ENCODE measurements at regions not wholly inside any gene's neighbourhood (a gene's known extent, or its start where the extent isn't known, plus 50 kb on each side); places are given as distances from the start of the nearest gene placed in this dataset.

- Histone ChIP-seq H3K9me3 (no peaks in the 10 kb centered on the region), H3K27ac (no peak overlapping the region), H3K4me1 (no peaks in the 10 kb centered on the region), H3K4me3 (no peak overlapping the region), H3K36me3 (no peaks in the 10 kb centered on the region), H3K27me3 (no peaks in the 10 kb centered on the region)
- no peak for DNase-seq (ENCODE audit: extremely low spot score in 2 of 2)
- intact Hi-C loops (cut with DNase I), result no loop called here
- TF ChIP-seq CTCF (IDR thresholded peaks at IDR 0.05) (no peak), POLR2A (IDR thresholded peaks at IDR 0.05) (no peak), POLR2AphosphoS5 (IDR thresholded peaks at IDR 0.05; ENCODE audit: insufficient read depth in 1 of 2, low read depth in 1 of 2) (no peak)
Observed at GRCh38 chr12:19998961-19999804, 369.2 kb upstream of the PDE3A start.

GRCh38 chr12:19999805-20000138 is 368.6 kb upstream of the PDE3A start:
- Histone ChIP-seq H3K4me3 (no peak overlapping the region), H3K36me3 (no peaks in the 10 kb centered on the region), H3K27ac (no peak overlapping the region), H3K4me1 (no peaks in the 10 kb centered on the region), H3K27me3 (no peaks in the 10 kb centered on the region), H3K9me3 (no peaks in the 10 kb centered on the region)
- no peak for DNase-seq (ENCODE audit: extremely low spot score in 2 of 2)
- intact Hi-C loops (cut with DNase I), result no loop called here
- no peak for TF ChIP-seq CTCF (IDR thresholded peaks at IDR 0.05)
- no peak for TF ChIP-seq POLR2A (IDR thresholded peaks at IDR 0.05)
- no peak for TF ChIP-seq POLR2AphosphoS5 (IDR thresholded peaks at IDR 0.05; ENCODE audit: insufficient read depth in 1 of 2, low read depth in 1 of 2)

- H3K4me3 ChIP-seq, result no peak overlapping the region
- no peak for TF ChIP-seq POLR2AphosphoS5 (IDR thresholded peaks at IDR 0.05; ENCODE audit: insufficient read depth in 1 of 2, low read depth in 1 of 2)
- TF ChIP-seq CTCF (IDR thresholded peaks at IDR 0.05), result no peak
- TF ChIP-seq POLR2A (IDR thresholded peaks at IDR 0.05), result no peak
- H3K36me3 ChIP-seq, result no peaks in the 10 kb centered on the region
- H3K27me3 ChIP-seq, result no peaks in the 10 kb centered on the region
- no peak overlapping the region for H3K27ac ChIP-seq
- no peaks in the 10 kb centered on the region for H3K4me1 ChIP-seq
- H3K9me3 ChIP-seq, result no peaks in the 10 kb centered on the region
- intact Hi-C loops (cut with DNase I), result no loop called here
- DNase-seq (ENCODE audit: extremely low spot score in 2 of 2), result no peak
Observed at GRCh38 chr12:20000229-20000849, 368.0 kb upstream of the PDE3A start.

- Histone ChIP-seq H3K9me3 (no peaks in the 10 kb centered on the region), H3K4me1 (no peaks in the 10 kb centered on the region), H3K27me3 (no peaks in the 10 kb centered on the region), H3K4me3 (no peak overlapping the region), H3K36me3 (no peaks in the 10 kb centered on the region), H3K27ac (no peak overlapping the region)
- TF ChIP-seq POLR2AphosphoS5 (IDR thresholded peaks at IDR 0.05; ENCODE audit: insufficient read depth in 1 of 2, low read depth in 1 of 2), result no peak
- no peak for TF ChIP-seq POLR2A (IDR thresholded peaks at IDR 0.05)
- no peak for TF ChIP-seq CTCF (IDR thresholded peaks at IDR 0.05)
- no peak for DNase-seq (ENCODE audit: extremely low spot score in 2 of 2)
- intact Hi-C loops (cut with DNase I), result no loop called here
Observed at GRCh38 chr12:20003252-20003651, 365.1 kb upstream of the PDE3A start.

- intact Hi-C loops (cut with DNase I), result no loop called here
- no peak for DNase-seq (ENCODE audit: extremely low spot score in 2 of 2)
- H3K4me1 ChIP-seq, result no peaks in the 10 kb centered on the region
- no peak overlapping the region for H3K4me3 ChIP-seq
- no peaks in the 10 kb centered on the region for H3K36me3 ChIP-seq
- H3K27me3 ChIP-seq, result no peaks in the 10 kb centered on the region
- no peaks in the 10 kb centered on the region for H3K9me3 ChIP-seq
- no peak overlapping the region for H3K27ac ChIP-seq
- TF ChIP-seq POLR2AphosphoS5 (IDR thresholded peaks at IDR 0.05; ENCODE audit: insufficient read depth in 1 of 2, low read depth in 1 of 2) (no peak), POLR2A (IDR thresholded peaks at IDR 0.05) (no peak), CTCF (IDR thresholded peaks at IDR 0.05) (no peak)
Observed at GRCh38 chr12:20004952-20005351, 363.4 kb upstream of the PDE3A start.
